SK-N-MC (cell line): ENCODE measurements at regions not wholly inside any gene's neighbourhood (a gene's known extent, or its start where the extent isn't known, plus 50 kb on each side); places are given as distances from the start of the nearest gene placed in this dataset.

Experiments used
- EZH2 ChIP-seq: fragments of 200-600 bp; sonication (generic); IDR thresholded peaks from one replicate; pipeline ENCODE4 v1.6.1; 2017; ENCODE audit warnings: antibody characterized with exemption
- FOXP2 ChIP-seq: optimal IDR thresholded peaks from 2 replicates; pipeline ENCODE3; 2011; ENCODE audit warnings: mild to moderate bottlenecking, moderate library complexity; ENCODE audit not compliant: insufficient read depth; ENCODE audit errors: extremely low read length, control extremely low read depth
- POLR2AphosphoS5 ChIP-seq: IDR thresholded peaks from 2 replicates; pipeline ENCODE4 v1.6.1; 2012; ENCODE audit warnings: mild to moderate bottlenecking, low read depth, low read length, borderline replicate concordance

- no peak for TF ChIP-seq POLR2AphosphoS5
- no peak for TF ChIP-seq FOXP2
- TF ChIP-seq EZH2, result no peak
Observed at GRCh38 chr2:53543083-53543482, 224.5 kb upstream of the CHAC2 start.
